NCI-H2196 treated with DMSO at 0.1 percent for 48 hours (cell line): ENCODE measurements at regions not wholly inside any gene's neighbourhood (a gene's known extent, or its start where the extent isn't known, plus 50 kb on each side); places are given as distances from the start of the nearest gene placed in this dataset.

Experiments used
- DNase-seq: peaks from one replicate; lab custom pipeline; 2025; ENCODE audit not compliant: unreplicated experiment; lab: John Stamatoyannopoulos, UW

DNA sequence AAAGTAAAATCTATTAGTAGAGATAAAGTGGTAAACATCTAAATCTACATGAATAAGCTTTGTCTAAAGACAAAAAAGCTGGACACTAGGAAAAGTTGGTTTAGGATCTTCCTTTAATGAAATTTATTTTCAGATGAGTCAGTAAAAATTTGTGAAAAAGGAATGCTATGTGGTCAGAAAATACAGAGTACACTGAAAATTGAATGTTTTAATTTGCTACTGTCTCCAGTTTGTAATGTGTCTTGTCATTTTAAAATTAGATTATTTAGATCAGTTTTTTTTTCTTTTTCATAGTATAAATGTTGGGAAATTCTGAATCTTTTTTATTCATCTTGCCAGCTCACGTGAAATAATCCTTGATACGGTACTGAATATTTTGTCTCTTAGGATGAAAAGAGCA lies 56.9 kb downstream of the SLITRK6 start:
- DNase-seq: no peak

DNA sequence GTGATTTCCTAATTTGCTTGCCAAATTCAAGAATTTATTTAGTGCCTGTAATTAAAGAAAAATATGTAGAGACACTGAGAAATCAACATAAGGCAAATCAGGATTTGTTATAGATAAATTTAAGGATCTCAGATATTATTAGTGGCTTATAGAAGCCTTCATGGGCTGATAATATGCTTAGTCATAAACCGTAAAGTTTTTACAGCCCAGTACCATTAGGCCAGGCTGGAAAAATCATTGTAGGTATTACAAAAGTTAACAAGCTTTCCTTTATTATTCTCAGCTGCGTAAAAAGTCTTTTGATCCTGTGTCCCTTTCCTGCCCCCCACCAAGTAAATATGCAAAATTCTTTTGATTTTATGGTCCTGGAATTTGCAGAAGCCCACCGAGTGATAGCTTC lies 58.2 kb downstream of the SLITRK6 start:
- DNase-seq: no peak

DNA sequence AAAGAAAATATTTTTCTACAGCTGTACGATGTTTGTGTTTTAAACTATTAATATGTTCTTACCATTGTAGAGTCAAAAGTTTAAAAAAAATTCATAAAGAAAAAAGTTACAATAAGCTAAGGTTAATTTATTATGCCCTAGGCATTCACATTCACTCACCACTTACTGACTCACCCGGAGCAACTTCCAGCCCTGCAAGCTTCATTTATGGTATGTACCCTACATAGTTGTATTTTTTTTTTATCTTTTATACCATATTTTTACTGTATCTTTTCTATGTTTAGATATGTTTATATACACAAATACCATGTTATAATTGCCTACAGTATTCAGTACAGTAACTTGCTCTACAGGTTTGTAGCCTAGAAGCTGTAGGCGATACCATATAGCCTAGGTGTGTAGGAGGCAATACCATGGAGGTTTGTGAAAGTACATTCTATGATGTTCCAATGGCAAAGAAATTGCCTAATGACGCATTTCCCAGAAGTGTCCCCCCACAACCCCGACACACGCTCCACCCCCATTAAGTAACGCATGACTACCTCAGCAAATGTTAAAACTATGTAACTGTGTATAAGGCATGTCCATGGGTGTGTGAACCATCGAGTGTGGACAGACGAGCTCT lies 60.4 kb downstream of the SLITRK6 start:
- no peak for DNase-seq

DNA sequence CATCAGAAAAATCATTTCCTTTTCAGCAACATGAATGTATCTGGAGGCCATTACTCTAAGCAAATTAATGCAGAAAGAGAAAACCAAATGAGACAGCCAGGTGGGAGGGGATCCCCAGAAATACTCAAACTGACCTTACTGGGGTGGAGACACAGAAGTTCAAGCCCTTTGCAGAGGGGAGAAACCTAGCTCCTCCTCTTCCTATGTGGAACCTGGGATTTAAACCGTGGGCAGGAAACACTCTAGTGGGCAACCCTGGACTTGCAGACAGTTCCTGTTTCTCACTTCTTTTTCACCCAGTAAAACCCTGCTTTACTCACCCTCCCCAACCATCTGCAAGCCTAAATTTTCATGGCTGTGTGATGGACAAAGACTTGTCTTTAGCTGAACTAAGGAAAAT lies 61.3 kb downstream of the SLITRK6 start:
- no peak for DNase-seq

DNA sequence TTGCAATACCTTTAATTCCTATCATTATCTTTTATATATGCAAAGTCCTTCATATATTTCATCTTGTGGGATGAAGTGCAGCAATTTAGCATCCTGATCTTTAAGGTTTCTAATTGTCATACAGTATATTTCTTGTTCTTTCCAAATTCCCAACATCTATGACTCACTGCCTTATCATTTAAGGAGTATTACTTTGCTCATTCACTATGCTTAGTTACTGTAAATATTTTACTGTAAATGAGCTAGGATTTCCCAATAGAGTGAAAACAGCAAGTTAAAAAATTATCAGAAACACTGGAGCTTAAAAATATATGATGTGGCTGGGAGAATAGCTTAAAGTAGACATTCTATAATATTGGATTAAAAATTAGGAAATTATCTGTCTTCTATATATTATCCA lies 69.9 kb downstream of the SLITRK6 start:
- DNase-seq: no peak

DNA sequence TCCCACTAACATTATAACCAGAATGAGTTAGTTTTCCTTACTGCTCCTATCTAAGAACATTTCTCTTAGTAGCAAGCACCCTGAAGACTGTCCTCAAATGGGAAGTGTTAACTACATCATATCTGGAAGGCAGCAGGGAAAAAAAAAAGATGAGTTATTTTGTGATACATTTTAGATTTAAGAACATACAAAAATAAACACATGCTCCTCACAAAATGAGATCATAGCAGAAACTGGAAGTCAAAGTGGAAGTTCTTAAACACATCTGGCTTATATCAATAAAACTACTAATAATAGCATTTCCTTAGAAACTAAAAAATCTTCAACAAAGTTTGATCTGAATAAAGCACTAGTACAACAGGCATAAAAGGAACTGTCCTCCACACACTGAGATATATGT lies 70.4 kb downstream of the SLITRK6 start:
- no peak for DNase-seq

DNA sequence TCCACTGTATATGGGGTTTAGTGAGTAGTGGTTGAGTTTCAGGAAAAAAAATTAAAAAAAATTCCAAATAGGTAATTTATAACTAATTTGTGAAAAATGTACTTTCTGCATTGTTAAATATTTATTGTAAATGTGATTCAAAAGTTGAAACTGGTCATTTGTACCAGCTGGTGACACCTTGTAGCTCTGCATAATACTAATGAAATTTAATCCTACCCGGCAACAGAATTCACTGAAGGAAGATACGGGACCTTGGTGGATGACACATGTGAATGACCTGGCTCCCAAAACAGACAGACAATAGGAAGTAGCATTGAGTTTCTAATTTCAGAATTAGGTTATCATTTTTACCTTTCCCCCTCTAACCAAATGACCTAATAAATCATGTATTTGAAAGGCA lies 73.8 kb downstream of the SLITRK6 start:
- DNase-seq: peak; percentile 33

DNA sequence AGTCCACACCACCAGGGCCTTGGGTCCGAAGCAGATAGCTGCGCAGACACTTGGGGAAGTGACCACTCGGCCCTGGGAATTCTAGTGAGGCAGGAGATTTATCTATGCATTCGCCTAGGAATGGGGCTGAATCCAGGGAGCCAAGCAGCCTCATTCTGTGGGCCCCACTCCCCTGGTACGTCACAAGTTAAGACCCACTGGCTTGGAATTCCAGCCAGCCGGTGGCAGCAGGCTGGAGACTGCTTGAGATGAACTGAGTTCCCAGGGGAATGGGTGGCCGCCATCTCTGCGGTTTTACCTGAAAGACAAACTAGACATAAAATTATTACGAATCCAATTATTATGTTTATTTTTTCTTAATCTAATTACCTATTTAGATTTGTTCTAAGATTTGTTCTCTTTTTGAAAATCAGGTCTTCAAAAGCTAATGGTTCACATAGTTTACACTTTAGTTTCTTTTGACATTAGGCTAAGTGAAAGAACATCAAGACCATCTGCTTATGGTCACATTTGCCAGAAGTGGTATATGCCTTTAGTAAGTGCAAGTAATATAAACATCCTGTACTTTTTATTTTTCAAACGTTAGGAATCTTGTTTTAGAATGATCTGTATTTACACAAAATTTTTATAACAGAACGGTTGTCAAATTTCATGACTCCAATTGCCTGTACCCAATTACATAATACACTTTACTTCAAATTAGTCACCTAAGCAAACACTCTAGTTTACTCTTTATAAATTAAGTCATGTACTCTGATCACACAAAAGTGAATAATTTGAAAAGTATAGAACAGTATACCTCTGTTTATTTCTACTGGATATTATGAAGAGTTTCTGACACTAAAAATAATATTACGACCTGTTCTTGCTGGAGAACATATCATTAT lies 74.4 kb downstream of the SLITRK6 start:
- peak; percentile 31 for DNase-seq

DNA sequence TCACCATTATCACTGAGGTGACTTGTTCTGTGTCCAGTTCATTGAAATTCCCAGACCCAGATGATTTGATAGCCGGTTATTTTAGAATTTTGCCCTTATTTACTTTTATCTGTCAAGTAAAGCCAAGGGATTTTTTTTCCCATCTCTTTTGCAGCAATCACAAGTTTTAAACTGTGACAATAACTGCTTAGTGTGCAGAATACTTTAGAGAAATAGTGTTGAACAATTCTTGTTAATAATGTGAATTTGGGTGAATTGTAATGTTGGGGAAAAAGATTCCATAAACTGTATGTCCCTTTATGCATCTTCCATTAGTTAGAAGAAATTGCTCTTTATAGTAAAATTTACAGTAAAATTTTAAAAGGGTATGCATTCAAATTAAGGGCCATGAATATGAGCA lies 79.5 kb downstream of the SLITRK6 start:
- no peak for DNase-seq

DNA sequence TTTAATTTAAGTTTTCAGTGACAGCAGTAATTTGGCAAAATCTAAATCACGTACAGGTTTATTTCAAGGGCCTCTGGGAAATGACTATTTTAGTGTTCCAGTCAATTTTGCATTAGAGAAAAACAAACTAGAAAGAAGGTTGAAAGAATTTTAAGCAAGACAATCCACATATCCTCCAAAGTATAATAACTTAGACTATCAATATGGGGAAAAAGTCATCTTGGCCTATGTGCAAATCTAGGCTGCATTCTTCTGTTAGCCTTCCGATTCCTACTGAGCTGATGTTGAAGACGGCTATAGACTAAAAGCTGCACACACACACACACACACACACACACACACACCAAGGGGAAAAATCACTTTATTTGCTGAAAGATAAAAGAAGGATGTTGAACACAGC lies 81.3 kb downstream of the SLITRK6 start:
- no peak for DNase-seq

DNA sequence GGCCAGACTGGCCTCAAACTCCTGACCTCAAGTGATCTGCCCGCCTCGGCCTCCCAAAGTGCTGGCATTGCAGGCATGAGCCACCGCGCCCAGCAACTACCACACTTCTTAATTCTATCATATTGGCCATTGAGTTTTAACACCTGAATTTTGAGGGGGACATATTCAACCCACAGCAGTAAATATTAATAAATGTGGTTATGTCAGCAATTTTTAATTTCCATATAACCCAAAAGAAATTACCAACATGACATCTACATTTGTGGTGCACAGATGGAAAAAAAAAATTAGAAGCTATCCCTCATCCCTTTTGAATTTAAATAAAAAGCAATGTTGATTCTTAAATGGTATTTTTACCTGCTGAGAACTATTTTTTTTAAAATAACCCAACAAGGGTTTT lies 88.7 kb downstream of the SLITRK6 start:
- DNase-seq: no peak

DNA sequence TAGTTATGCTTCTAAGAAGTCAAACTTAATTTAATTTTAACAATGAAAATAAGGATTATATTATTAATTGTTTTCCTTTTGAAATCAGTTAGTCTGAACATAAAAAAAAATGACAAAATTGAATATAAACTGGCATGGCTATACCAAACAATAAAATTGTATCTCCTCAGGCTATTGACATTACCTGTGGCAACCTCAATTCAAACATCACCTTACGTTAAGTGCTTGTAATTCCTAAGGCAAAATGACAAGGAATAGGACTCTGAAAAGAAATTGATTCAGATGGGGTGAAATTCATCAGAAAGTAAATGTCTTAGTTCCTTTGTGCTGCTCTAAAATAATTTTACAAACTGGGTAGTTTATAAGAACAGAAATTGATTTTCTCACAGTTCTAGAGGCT lies 89.5 kb downstream of the SLITRK6 start:
- DNase-seq: no peak

DNA sequence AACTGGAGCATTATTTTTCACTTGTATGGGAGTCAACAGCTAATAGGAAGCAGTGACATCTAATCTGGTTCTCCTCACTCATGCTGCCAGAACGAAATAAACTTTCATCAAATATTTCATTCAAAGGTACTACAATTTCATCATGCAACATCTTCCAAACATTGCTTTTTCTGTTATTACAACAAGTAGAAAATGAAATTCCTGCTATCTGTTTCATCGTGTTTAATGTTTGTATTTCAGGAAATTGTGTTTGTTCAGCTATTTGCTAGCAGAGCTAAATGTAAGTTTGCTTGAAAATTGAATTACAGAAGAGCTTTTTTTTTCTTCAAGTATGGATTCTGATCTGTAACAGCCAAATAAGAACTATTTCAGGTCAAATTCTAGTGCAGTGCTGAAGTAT lies 90.1 kb downstream of the SLITRK6 start:
- no peak for DNase-seq

DNA sequence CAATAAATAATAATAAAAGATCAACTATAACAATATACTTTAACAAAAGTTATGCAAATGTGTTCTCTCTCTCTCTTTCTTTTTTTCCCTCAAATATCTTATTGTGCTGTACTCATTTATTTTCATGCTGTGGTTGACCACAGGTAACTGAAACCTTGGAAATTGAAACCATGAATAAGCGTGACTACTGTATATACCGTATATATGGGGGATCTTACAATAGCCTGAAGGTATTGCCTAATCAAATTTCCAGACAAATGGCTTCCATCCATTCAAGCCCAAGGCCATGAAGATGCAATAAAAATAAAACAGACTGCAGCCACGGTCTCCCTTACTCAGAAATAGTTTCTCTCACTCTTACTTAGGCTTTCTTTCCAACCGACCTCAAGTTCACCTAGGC lies 98.3 kb downstream of the SLITRK6 start:
- no peak for DNase-seq

DNA sequence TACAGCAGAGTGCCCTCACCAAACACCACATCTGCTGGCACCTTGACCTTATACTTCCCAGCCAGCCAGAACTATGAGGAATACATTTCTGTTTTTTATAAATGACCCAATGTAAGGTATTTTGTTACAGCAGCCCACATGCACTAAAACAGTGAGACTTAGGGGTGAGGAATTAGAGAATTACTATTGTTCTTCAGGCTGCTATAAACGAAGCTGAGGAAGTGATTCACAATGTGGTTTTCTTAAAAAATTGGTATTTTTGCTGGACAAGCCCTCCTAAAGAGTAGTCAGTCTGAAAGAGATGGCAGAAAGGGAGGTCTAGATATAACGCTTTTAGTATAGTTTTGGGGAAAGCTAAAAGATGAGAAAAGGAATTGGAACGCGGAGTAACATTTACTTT lies 101.0 kb downstream of the SLITRK6 start:
- no peak for DNase-seq

DNA sequence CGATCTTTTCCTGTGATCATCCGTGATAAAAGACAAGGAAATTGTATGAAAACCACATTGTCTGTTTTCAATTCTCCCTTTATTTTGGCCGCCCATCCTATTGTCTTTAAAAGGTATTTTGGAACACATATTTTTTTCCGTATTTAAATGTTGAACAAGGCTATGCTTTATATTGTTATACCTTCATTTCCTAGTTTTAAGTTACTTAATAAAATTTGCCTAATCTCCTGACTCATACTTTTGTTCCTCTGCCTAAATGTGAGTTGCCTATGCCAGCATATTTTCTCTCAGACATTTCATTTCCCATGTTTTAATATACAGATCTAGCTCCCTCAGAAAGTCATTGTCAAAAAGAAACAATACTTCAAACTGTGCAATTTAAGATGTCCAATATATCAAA lies 104.2 kb downstream of the SLITRK6 start:
- no peak for DNase-seq

DNA sequence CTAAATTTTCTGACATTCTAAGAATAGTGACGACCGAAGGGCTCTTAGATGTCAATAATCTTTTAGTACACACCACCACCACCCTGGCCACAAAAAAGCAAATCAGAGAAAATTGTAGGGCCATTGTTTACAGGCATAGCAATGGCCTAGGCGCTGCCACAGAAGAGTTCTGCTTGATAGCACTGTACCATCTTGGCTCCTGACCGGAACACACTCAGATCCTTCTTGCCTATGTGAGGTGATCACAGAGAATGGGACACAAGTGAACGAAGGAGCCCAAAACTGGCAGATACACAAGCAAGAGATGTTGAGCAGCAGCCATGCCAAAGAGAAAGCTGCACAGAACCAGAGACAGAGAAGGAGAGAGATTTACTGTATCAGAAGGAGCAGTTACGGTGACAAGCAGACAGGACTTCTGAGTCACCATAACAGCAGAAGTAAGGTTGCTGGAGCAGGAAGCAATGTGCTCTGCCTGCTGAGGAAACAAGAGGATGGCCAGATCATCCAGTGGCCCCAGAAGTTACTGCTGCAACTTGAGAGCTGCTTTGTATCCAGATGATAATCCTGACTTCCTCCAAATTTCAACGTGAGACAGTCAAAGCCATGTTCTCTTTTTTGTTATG lies 105.2 kb downstream of the SLITRK6 start:
- no peak for DNase-seq

DNA sequence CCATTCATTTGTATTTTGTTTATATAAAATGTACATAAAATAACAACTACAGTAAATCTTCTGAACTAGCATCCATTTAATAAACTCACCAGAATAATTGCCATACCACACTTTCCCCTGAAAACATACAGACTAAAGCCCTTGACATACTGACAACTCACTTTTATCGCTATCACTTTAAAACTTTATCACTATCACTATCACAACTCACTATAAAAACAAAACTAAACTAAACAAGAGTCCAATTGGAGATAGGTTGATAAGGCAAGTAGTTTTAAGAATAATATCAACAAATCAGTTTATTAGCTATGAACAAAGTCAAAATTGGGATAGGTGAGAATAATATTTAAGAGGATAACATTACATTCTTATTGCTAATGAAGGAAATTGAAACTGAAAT lies 108.9 kb downstream of the SLITRK6 start:
- DNase-seq: no peak

DNA sequence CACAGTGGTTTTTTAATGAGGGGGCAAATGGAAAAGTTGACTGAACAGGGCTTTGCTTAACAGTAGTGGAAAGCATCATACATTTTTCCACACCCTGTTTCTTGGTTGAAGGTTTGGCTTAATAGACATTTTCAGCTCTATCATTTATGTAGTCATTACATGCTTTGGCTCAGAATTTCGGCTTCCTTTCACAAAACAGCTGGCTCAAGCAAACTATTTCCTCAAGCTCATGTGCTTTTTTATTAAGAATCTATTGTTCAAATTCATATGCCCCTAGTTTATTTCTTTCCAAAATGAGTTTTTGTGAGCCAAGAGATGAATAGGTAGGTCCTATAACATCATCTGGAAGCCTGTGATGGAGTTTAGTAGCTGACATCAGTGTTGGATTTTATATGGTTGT lies 113.8 kb downstream of the SLITRK6 start:
- no peak for DNase-seq

DNA sequence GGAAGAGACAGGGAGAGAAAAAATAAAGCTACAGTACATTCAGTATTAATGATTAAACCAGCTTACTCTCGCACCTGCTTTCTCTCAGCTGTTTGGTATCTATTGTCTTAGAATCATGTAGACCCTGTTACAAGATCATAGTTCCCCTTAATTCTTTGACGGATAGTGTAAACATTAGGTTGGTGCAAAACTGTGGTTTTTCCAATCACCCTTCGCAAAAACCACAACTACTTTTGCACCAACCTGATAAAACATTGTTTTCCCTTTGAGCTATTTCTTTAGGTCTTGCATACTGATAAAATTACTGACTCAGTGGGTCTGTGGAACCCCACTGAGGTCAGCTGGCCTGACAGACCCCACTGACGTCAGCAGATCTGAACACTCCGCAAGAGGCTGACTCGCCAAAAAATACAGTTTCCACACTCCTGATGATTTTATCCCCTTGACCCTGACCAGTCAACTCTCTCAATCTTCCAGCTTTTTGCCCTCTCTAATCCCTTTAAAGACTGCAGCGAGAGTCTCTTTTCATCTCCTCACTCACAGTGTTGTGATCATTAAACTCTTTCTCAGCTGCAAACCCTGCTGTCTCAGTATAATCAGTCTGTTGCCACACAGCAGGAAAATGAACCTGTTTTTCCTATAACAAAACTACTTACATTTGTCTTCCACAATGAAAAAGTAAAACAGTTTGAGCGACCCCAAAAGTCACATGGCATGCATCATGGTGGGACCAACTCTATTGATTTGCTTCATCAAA lies 123.9 kb downstream of the SLITRK6 start:
- DNase-seq: no peak

DNA sequence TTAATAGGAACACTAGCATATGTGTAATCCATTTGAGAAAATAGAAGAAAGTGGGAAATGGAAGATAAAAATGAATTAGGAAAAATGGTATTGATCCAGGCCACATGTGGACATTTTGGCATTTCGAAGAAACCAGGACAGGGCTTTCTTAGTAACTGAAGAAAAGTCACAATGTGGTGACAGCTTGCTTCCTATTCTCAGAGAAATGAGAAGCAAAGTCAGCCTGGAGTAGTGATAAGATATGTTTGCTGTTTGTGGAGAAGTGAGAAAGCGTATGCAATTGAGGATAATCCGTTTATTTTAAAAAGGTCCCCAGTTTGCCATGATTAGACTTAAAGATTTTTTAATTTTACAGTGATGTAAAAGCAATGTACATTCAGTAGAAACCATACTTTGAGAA lies 127.9 kb downstream of the SLITRK6 start:
- no peak for DNase-seq

DNA sequence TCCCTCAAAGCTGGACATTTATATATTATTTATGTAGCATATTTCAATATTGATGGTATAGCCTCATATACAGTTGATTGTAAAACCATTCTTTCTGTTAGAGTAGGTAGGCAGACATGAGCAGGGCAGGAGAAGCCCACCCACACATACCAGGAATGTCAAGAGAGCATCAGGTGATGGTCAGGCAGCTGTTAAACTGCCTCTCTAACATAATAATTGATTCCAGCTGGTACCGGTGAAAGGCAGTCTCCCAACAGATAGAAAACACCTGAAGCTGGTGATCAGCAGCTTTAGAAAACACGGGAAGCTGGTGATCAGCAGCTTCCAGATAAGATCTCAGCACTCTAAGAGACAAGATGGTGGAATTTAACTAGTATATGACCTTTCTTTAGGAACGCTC lies 132.9 kb downstream of the SLITRK6 start:
- peak; percentile 41 for DNase-seq
